AG04450 (cell line): ENCODE measurements at regions not wholly inside any gene's neighbourhood (a gene's known extent, or its start where the extent isn't known, plus 50 kb on each side); places are given as distances from the start of the nearest gene placed in this dataset.

Source experiments
- CTCF ChIA-PET: fragments of 300-600, 350-600 bp; formaldehyde crosslinking; extraction: SDS; loops from one replicate; lab custom pipeline; 2022; ENCODE audit warnings: antibody characterized with exemption, inconsistent platforms; lab: Charles Lee
- POLR2A ChIA-PET: fragments of 350-600 bp; formaldehyde crosslinking; extraction: SDS; loops from one replicate; lab custom pipeline; 2021; ENCODE audit warnings: antibody characterized with exemption, inconsistent platforms; lab: Yijun Ruan, JAX
- DNase-seq: peaks from one replicate; pipeline ENCODE4 v3.0.0-alpha.2; 2011; ENCODE audit warnings: low read depth, low spot score
- H3K27ac ChIP-seq: one replicate; pipeline ENCODE4 v1.5.1; 2012; ENCODE audit warnings: low read depth, low read length, control low read depth
- H3K27me3 ChIP-seq: one replicate; pipeline ENCODE4 v1.6.0; 2012; ENCODE audit warnings: low read length; ENCODE audit not compliant: control insufficient read depth, insufficient read depth
- H3K4me3 ChIP-seq: 2 replicates; pipeline ENCODE4 v1.5.1; 2011; ENCODE audit warnings: mild to moderate bottlenecking, low read depth, low read length, control low read depth
- H3K9me3 ChIP-seq: 2 replicates; pipeline ENCODE4 v1.5.1; 2012; ENCODE audit warnings: low read length; ENCODE audit not compliant: control insufficient read depth, insufficient read depth
- CTCF ChIP-seq: IDR thresholded peaks from 2 replicates; pipeline ENCODE4 v1.5.1; 2011; ENCODE audit warnings: low read depth, low read length, control low read depth, inconsistent platforms

- Histone ChIP-seq H3K27me3 (no peaks in the 10 kb centered on the region), H3K9me3 (no peaks in the 10 kb centered on the region), H3K27ac (no peak overlapping the region), H3K4me3 (no peak overlapping the region)
- TF ChIP-seq CTCF, result no peak
- DNase-seq, result no peak
- POLR2A ChIA-PET, result no interaction called here
- CTCF ChIA-PET, result no interaction called here
These were observed 162.6 kb upstream of the PLEKHA5 start for GRCh38 chr12:18966954-18967353.

DNA sequence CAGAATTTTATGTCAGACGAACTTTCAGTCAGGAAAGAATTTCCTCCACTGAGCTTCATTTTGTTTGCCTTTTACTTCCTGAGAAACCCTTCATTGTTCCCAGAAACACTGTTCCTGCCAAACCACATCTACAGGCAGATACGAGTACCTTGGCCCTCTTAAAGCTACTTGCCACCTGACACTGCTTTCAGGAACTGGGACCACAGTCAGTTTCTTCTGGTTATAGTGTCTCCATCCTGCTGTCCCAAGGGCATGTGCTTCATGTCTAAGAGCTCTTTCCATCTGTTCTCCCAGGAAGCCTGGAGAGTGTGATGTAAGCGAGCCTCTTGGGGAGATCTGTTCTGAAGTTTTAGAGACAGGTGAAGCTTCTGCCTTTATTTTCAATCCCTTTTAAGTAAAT is 161.7 kb upstream of the PLEKHA5 start:
- no peak overlapping the region for H3K27ac ChIP-seq
- POLR2A ChIA-PET, result interaction anchor here (0.7 kb wide), 1 partner anchor 324 kb away, joined by 3 read pairs; no protein-coding TSS in a partner anchor
- CTCF ChIA-PET, result interaction anchor here (0.6 kb wide), 1 partner anchor 367 kb away, joined by 4 read pairs; no protein-coding TSS in a partner anchor
- H3K9me3 ChIP-seq, result no peaks in the 10 kb centered on the region
- H3K4me3 ChIP-seq, result no peak overlapping the region
- no peaks in the 10 kb centered on the region for H3K27me3 ChIP-seq
- no peak for DNase-seq
- TF ChIP-seq CTCF, result no peak

DNA sequence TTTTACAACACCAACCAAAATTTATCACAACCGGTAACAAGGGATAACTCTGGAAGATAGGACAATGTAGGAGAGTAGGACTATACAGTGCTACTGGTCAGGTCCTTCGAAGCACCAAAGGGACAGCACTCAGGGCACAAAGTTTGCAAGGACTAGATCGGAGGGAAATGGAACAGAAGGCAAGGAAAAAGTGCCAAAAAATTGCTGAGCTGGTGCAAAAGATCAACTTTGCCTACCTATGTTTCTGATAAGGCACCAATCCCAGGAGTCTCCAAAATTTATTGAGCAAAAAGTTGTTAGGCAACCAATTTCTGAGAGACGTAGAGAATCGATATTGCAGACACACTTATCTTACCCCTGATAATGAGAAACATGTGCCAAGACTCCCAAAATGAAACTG is 160.0 kb upstream of the PLEKHA5 start:
- H3K27me3 ChIP-seq, result no peaks in the 10 kb centered on the region
- H3K4me3 ChIP-seq, result no peak overlapping the region
- no peaks in the 10 kb centered on the region for H3K9me3 ChIP-seq
- ChIA-PET CTCF (no interaction called here), POLR2A (no interaction called here)
- no peak for DNase-seq
- no peak for TF ChIP-seq CTCF
- H3K27ac ChIP-seq, result no peak overlapping the region

- H3K9me3 ChIP-seq, result no peaks in the 10 kb centered on the region
- no peak for DNase-seq
- ChIA-PET POLR2A (no interaction called here), CTCF (no interaction called here)
- no peak overlapping the region for H3K4me3 ChIP-seq
- TF ChIP-seq CTCF, result no peak
- no peak overlapping the region for H3K27ac ChIP-seq
- H3K27me3 ChIP-seq, result no peaks in the 10 kb centered on the region
These were observed 158.9 kb upstream of the PLEKHA5 start for GRCh38 chr12:18970603-18971002.

DNA sequence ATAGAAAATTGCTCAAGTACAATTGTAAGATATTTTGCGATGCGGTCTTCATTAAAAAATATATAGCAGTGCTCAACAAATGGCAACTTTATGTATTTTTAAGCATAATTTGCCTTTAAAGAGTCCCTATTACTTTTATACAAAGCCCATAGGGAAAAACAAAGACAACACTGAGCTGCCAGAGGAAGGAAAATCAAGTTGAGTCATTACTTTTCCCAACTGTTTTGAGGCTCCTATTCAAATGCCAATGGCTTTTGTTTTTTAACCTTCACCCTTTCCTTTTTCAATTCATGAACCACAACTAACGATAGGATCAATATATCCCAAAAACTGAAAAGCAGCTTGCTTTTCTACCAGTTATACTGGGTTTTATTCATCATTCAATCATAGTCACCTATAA is 157.6 kb upstream of the PLEKHA5 start:
- DNase-seq, result no peak
- ChIA-PET POLR2A (no interaction called here), CTCF (no interaction called here)
- no peak for TF ChIP-seq CTCF
- Histone ChIP-seq H3K9me3 (no peaks in the 10 kb centered on the region), H3K27ac (no peak overlapping the region), H3K27me3 (no peaks in the 10 kb centered on the region), H3K4me3 (no peak overlapping the region)
